Ovary (tissue), 7 donors: ENCODE measurements at regions not wholly inside any gene's neighbourhood (a gene's known extent, or its start where the extent isn't known, plus 50 kb on each side); places are given as distances from the start of the nearest gene placed in this dataset.

Experiments
- DNase-seq, 5 donors: peaks; one replicate each; pipeline ENCODE4 v3.0.0-alpha.2; 2019 to 2020
- H3K27ac ChIP-seq, 2 donors: fragments of 200-600 bp; one replicate each; pipeline versions ENCODE4 v1.5.1 to v1.8.0; 2019 to 2022
- H3K27me3 ChIP-seq: fragments of 200-600 bp; one replicate; pipeline ENCODE4 v1.8.0; 2022
- H3K36me3 ChIP-seq: fragments of 200-600 bp; sonication (generic); one replicate; pipeline ENCODE4 v1.5.1; 2019
- H3K4me1 ChIP-seq: one replicate; pipeline ENCODE4 v1.8.1; 2013; ENCODE audit warnings: mild to moderate bottlenecking, moderate library complexity; ENCODE audit not compliant: insufficient read depth
- H3K4me3 ChIP-seq: fragments of 200-600 bp; sonication (generic); one replicate; pipeline ENCODE4 v1.5.1; 2017
- H3K9me3 ChIP-seq, 2 donors: fragments of 200-600 bp in 1 of 2; sonication (generic) in 1 of 2; one replicate each; pipeline versions ENCODE4 v1.5.1 to v1.8.1; 2013 to 2019; ENCODE audit warnings: mild to moderate bottlenecking in 1 of 2, moderate library complexity in 1 of 2
- CTCF ChIP-seq, 3 donors: fragments of 450-650 bp in 2 of 3; fragments of 200-600 bp in 1 of 3; IDR thresholded peaks; one replicate each; pipeline versions ENCODE4 v1.5.1 to v1.8.0; 2016 to 2022; ENCODE audit warnings: antibody characterized with exemption in 3 of 3, mild to moderate bottlenecking in 1 of 3
- EP300 ChIP-seq: sonication (generic); formaldehyde crosslinking; IDR thresholded peaks from one replicate; pipeline ENCODE4 v1.6.1; 2017; ENCODE audit warnings: antibody characterized with exemption
- POLR2A ChIP-seq: fragments of 450-650 bp; IDR thresholded peaks from one replicate; pipeline ENCODE4 v1.6.1; 2017; ENCODE audit warnings: antibody characterized with exemption, mild to moderate bottlenecking, moderate library complexity
- WGBS, 3 donors: extraction: QIAGEN DNeasy Blood & Tissue Kit in 1 of 3; methylation state at CpG; one replicate each; pipeline versions ENCODE4 v1.1.5 to v1.1.7; 2013 to 2017; 5-methylcytosine and 5-hydroxymethylcytosine counted together
- intact Hi-C, 4 donors: fragments of 100-400 bp; cut with DNase I; formaldehyde crosslinking; loops; one replicate each; pipeline versions ENCODE4 v1.11.0 to v1.15.1; 2022 to 2023
- donor health status: DM: no; HTN: no; CAD: no; lungs with moderate emphysema.
- donor health status: DM: no; HTN: no; CAD: no.
- donor health status: Bipolar disorder and iron deficiency.
- donor health status: DM: no; HTN: no; CAD: no.
- donor health status: DM: yes; HTN: yes; CAD: no.

- 56 to 64% (median 61%) methylated on average over 1 of the region's 1 CpG for WGBS, 3 donors
- no peaks in the 10 kb centered on the region for H3K4me1 ChIP-seq
- TF ChIP-seq EP300 (no peak), POLR2A (no peak), CTCF (IDR thresholded peaks at IDR 0.05) (no peak)
- H3K4me3 ChIP-seq: no peak overlapping the region
- no peak for DNase-seq
- H3K36me3 ChIP-seq: no peaks in the 10 kb centered on the region
- no peaks in the 10 kb centered on the region for H3K9me3 ChIP-seq
- H3K27me3 ChIP-seq: peaks cover 2% of the 10 kb centered on the region
- intact Hi-C loops: no loop called here
- no peak overlapping the region for H3K27ac ChIP-seq
These were observed 735.0 kb downstream of the TMEM182 start for GRCh38 chr2:103496850-103497249.

- intact Hi-C loops: no loop called here
- H3K36me3 ChIP-seq: no peaks in the 10 kb centered on the region
- DNase-seq: no peak
- WGBS, 3 donors: 57 to 67% (median 64%) methylated on average over 4 of the region's 4 CpGs
- no peaks in the 10 kb centered on the region for H3K4me1 ChIP-seq
- no peaks in the 10 kb centered on the region for H3K9me3 ChIP-seq
- H3K27ac ChIP-seq: no peak overlapping the region
- TF ChIP-seq EP300 (no peak), CTCF (IDR thresholded peaks at IDR 0.05) (no peak), POLR2A (no peak)
- H3K4me3 ChIP-seq: no peak overlapping the region
- no peaks in the 10 kb centered on the region for H3K27me3 ChIP-seq
These were observed 745.0 kb downstream of the TMEM182 start for GRCh38 chr2:103506812-103507211.

- no peak for TF ChIP-seq EP300
- no peak for TF ChIP-seq POLR2A
- TF ChIP-seq CTCF (IDR thresholded peaks at IDR 0.05): no peak
- no peaks in the 10 kb centered on the region for H3K4me1 ChIP-seq
- H3K4me3 ChIP-seq: no peak overlapping the region
- no peaks in the 10 kb centered on the region for H3K27me3 ChIP-seq
- no peak overlapping the region for H3K27ac ChIP-seq
- no peaks in the 10 kb centered on the region for H3K9me3 ChIP-seq
- intact Hi-C loops: no loop called here
- no peak for DNase-seq
- no peaks in the 10 kb centered on the region for H3K36me3 ChIP-seq
These were observed 750.6 kb downstream of the TMEM182 start for GRCh38 chr2:103512442-103512841.

- Histone ChIP-seq H3K4me1 (no peaks in the 10 kb centered on the region), H3K27me3 (no peaks in the 10 kb centered on the region), H3K36me3 (no peaks in the 10 kb centered on the region), H3K4me3 (no peak overlapping the region), H3K9me3 (no peaks in the 10 kb centered on the region), H3K27ac (no peak overlapping the region)
- TF ChIP-seq CTCF (IDR thresholded peaks at IDR 0.05): no peak
- TF ChIP-seq EP300: no peak
- intact Hi-C loops: no loop called here
- WGBS, 3 donors: 66 to 81% (median 79%) methylated on average over 1 of the region's 1 CpG
- no peak for DNase-seq
These were observed 758.7 kb downstream of the TMEM182 start for GRCh38 chr2:103520547-103520946.

GRCh38 chr2:103525756-103526155 is 763.9 kb downstream of the TMEM182 start:
- intact Hi-C loops: no loop called here
- 76 to 84% (median 79%) methylated on average over 2 of the region's 2 CpGs for WGBS, 3 donors
- H3K9me3 ChIP-seq: no peaks in the 10 kb centered on the region
- no peak overlapping the region for H3K27ac ChIP-seq
- H3K36me3 ChIP-seq: no peaks in the 10 kb centered on the region
- DNase-seq: no peak
- H3K27me3 ChIP-seq: no peaks in the 10 kb centered on the region
- no peaks in the 10 kb centered on the region for H3K4me1 ChIP-seq
- H3K4me3 ChIP-seq: no peak overlapping the region
- no peak for TF ChIP-seq POLR2A
- no peak for TF ChIP-seq CTCF (IDR thresholded peaks at IDR 0.05)
- TF ChIP-seq EP300: no peak
